ENCODE measurements at regions not wholly inside any gene's neighbourhood (a gene's known extent, or its start where the extent isn't known, plus 50 kb on each side); places are given as distances from the start of the nearest gene placed in this dataset.

DNA sequence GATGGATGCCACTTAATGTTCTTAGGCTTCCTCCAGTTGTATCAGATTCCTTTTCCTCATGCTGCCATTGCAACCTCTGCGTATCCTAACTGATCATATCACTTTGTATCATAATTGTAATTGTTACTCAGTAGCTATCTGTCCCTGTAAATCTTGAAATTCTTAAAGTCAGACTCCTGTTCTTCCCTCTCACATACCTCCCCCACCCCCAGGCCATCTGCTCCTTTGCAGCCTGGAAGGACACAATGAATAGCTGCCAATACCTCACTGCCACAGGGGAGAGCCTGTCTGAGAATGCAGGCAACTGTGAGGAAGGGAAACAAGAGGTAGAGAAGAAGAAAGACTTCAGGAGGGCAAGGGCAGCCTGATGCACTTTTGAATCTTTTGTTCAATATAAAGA is 228.5 kb downstream of the ENC1 start:
- TF ChIP-seq, protein P1, sequence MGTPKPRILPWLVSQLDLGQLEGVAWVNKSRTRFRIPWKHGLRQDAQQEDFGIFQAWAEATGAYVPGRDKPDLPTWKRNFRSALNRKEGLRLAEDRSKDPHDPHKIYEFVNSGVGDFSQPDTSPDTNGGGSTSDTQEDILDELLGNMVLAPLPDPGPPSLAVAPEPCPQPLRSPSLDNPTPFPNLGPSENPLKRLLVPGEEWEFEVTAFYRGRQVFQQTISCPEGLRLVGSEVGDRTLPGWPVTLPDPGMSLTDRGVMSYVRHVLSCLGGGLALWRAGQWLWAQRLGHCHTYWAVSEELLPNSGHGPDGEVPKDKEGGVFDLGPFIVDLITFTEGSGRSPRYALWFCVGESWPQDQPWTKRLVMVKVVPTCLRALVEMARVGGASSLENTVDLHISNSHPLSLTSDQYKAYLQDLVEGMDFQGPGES (IDR thresholded peaks at IDR 0.05): no peak
- TF ChIP-seq, protein P2, sequence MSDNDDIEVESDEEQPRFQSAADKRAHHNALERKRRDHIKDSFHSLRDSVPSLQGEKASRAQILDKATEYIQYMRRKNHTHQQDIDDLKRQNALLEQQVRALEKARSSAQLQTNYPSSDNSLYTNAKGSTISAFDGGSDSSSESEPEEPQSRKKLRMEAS (IDR thresholded peaks at IDR 0.05; ENCODE audit: low read depth, low read length): no peak
- TF ChIP-seq, protein P3, sequence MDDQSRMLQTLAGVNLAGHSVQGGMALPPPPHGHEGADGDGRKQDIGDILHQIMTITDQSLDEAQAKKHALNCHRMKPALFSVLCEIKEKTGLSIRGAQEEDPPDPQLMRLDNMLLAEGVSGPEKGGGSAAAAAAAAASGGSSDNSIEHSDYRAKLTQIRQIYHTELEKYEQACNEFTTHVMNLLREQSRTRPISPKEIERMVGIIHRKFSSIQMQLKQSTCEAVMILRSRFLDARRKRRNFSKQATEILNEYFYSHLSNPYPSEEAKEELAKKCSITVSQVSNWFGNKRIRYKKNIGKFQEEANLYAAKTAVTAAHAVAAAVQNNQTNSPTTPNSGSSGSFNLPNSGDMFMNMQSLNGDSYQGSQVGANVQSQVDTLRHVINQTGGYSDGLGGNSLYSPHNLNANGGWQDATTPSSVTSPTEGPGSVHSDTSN (IDR thresholded peaks at IDR 0.05; ENCODE audit: insufficient replicate concordance, low read depth, low read length): no peak
- no peak for TF ChIP-seq RAD21 (IDR thresholded peaks at IDR 0.05; ENCODE audit: insufficient read depth, low read depth, low read length)
